Smooth muscle cell (in vitro differentiated cells): ENCODE measurements at regions not wholly inside any gene's neighbourhood (a gene's known extent, or its start where the extent isn't known, plus 50 kb on each side); places are given as distances from the start of the nearest gene placed in this dataset.
A peak's percentile ranks its signal among the peaks of the same experiment; 100 is the strongest.

Source experiments
- DNase-seq: peaks from one replicate; lab custom pipeline; 2025; ENCODE audit not compliant: unreplicated experiment; lab: John Stamatoyannopoulos, UW
- H2AFZ ChIP-seq: fragments of 200-600 bp; sonication (generic); 2 replicates; pipeline ENCODE4 v1.6.0; 2016; ENCODE audit warnings: antibody characterized with exemption, low read depth, mild to moderate bottlenecking
- H3F3A ChIP-seq: fragments of 200-600 bp; sonication (generic); 2 replicates; pipeline ENCODE4 v1.6.0; 2017; ENCODE audit warnings: antibody characterized with exemption, low read depth
- H3K27ac ChIP-seq: fragments of 200-600 bp; sonication (generic); 2 replicates; pipeline ENCODE4 v1.5.1; 2016; ENCODE audit warnings: low read depth, mild to moderate bottlenecking
- H3K27me3 ChIP-seq: fragments of 200-600 bp; sonication (generic); 2 replicates; pipeline ENCODE4 v1.6.1; 2016; ENCODE audit warnings: low read depth, mild to moderate bottlenecking
- H3K36me3 ChIP-seq: fragments of 200-600 bp; sonication (generic); 2 replicates; pipeline ENCODE4 v1.5.1; 2016; ENCODE audit warnings: low read depth
- H3K4me1 ChIP-seq: fragments of 200-600 bp; sonication (generic); 2 replicates; pipeline ENCODE4 v1.5.1; 2016; ENCODE audit warnings: low read depth
- H3K4me2 ChIP-seq: fragments of 200-600 bp; sonication (generic); 2 replicates; pipeline ENCODE4 v1.6.0; 2016; ENCODE audit warnings: mild to moderate bottlenecking
- H3K4me3 ChIP-seq: fragments of 200-600 bp; sonication (generic); 2 replicates; pipeline ENCODE4 v1.5.1; 2016; ENCODE audit warnings: mild to moderate bottlenecking
- H3K79me2 ChIP-seq: fragments of 200-600 bp; sonication (generic); 2 replicates; pipeline ENCODE4 v1.6.0; 2016; ENCODE audit warnings: low read depth, mild to moderate bottlenecking
- H3K9ac ChIP-seq: fragments of 200-600 bp; sonication (generic); 2 replicates; pipeline ENCODE4 v1.6.0; 2016; ENCODE audit warnings: low read depth
- H3K9me3 ChIP-seq: fragments of 200-600 bp; sonication (generic); replicated peaks from 2 replicates; pipeline ENCODE4 v1.5.1; 2016; ENCODE audit warnings: low read depth
- H4K20me1 ChIP-seq: fragments of 200-600 bp; sonication (generic); 2 replicates; pipeline ENCODE4 v1.6.0; 2016; ENCODE audit warnings: low read depth
- CTCF ChIP-seq: fragments of 200-600 bp; sonication (generic); IDR thresholded peaks from 2 replicates; pipeline ENCODE4 v1.5.1; 2017; ENCODE audit warnings: borderline replicate concordance, mild to moderate bottlenecking, antibody characterized with exemption; ENCODE audit not compliant: insufficient read depth, poor library complexity, severe bottlenecking
- WGBS: methylation state at CpG from one replicate; pipeline ENCODE4 v1.1.7; 2016; ENCODE audit warnings: low lambda C conversion rate; 5-methylcytosine and 5-hydroxymethylcytosine counted together

- H3K36me3 ChIP-seq, result no peaks in the 10 kb centered on the region
- H3K9me3 ChIP-seq, result peaks cover 4% of the 10 kb centered on the region
- no peaks in the 10 kb centered on the region for H3K79me2 ChIP-seq
- H2AFZ ChIP-seq, result no peak overlapping the region
- WGBS, result 89% methylated on average over 2 of the region's 2 CpGs
- TF ChIP-seq CTCF, result no peak
- H3K4me1 ChIP-seq, result no peaks in the 10 kb centered on the region
- no peak for DNase-seq
- H3F3A ChIP-seq, result no peaks in the 10 kb centered on the region
- no peaks in the 10 kb centered on the region for H4K20me1 ChIP-seq
- no peak overlapping the region for H3K9ac ChIP-seq
- no peak overlapping the region for H3K4me2 ChIP-seq
- H3K4me3 ChIP-seq, result no peak overlapping the region
- no peaks in the 10 kb centered on the region for H3K27me3 ChIP-seq
- H3K27ac ChIP-seq, result no peak overlapping the region
Observed at GRCh38 chr5:164420161-164420560, 914.7 kb downstream of the MAT2B start.

- Histone ChIP-seq H3K27me3 (no peaks in the 10 kb centered on the region), H4K20me1 (no peaks in the 10 kb centered on the region), H3K27ac (no peak overlapping the region), H2AFZ (no peak overlapping the region), H3K79me2 (no peaks in the 10 kb centered on the region), H3K4me2 (no peak overlapping the region), H3K4me1 (no peaks in the 10 kb centered on the region), H3K4me3 (no peak overlapping the region), H3K36me3 (no peaks in the 10 kb centered on the region), H3K9ac (no peak overlapping the region), H3F3A (no peaks in the 10 kb centered on the region), H3K9me3 (peaks cover 4% of the 10 kb centered on the region)
- DNase-seq, result no peak
- WGBS, result 52% methylated on average over 5 of the region's 5 CpGs
- TF ChIP-seq CTCF, result peak; percentile 44
Observed at GRCh38 chr5:164422400-164422799, 917.0 kb downstream of the MAT2B start.

- H3K36me3 ChIP-seq, result no peaks in the 10 kb centered on the region
- H4K20me1 ChIP-seq, result no peaks in the 10 kb centered on the region
- H3K4me1 ChIP-seq, result no peaks in the 10 kb centered on the region
- H2AFZ ChIP-seq, result no peak overlapping the region
- H3K79me2 ChIP-seq, result no peaks in the 10 kb centered on the region
- no peaks in the 10 kb centered on the region for H3F3A ChIP-seq
- H3K9me3 ChIP-seq, result no peaks in the 10 kb centered on the region
- H3K4me3 ChIP-seq, result no peak overlapping the region
- no peak overlapping the region for H3K4me2 ChIP-seq
- WGBS, result 94% methylated on average over 4 of the region's 4 CpGs
- TF ChIP-seq CTCF, result no peak
- DNase-seq, result no peak
- no peak overlapping the region for H3K27ac ChIP-seq
- no peaks in the 10 kb centered on the region for H3K27me3 ChIP-seq
- no peak overlapping the region for H3K9ac ChIP-seq
Observed at GRCh38 chr5:164431634-164432304, 926.4 kb downstream of the MAT2B start.
